Suprapubic skin (tissue), 4 donors: ENCODE measurements at regions not wholly inside any gene's neighbourhood (a gene's known extent, or its start where the extent isn't known, plus 50 kb on each side); places are given as distances from the start of the nearest gene placed in this dataset.

Source experiments
- DNase-seq, 2 donors: peaks; one replicate each; pipeline ENCODE4 v3.0.0-alpha.2; 2019; ENCODE audit warnings: low spot score in 2 of 2
- H3K27ac ChIP-seq: fragments of 200-600 bp; sonication (generic); one replicate; pipeline ENCODE4 v1.5.1; 2019
- H3K27me3 ChIP-seq: fragments of 200-600 bp; sonication (generic); one replicate; pipeline ENCODE4 v1.5.1; 2019
- H3K36me3 ChIP-seq: fragments of 200-600 bp; sonication (generic); one replicate; pipeline ENCODE4 v1.5.1; 2019
- H3K4me1 ChIP-seq: fragments of 200-600 bp; sonication (generic); one replicate; pipeline ENCODE4 v1.5.1; 2019
- H3K4me3 ChIP-seq: fragments of 200-600 bp; sonication (generic); one replicate; pipeline ENCODE4 v1.5.1; 2019; ENCODE audit warnings: mild to moderate bottlenecking
- H3K9me3 ChIP-seq: fragments of 200-600 bp; sonication (generic); one replicate; pipeline ENCODE4 v1.5.1; 2019
- EP300 ChIP-seq: sonication (generic); formaldehyde crosslinking; IDR thresholded peaks from one replicate; pipeline ENCODE4 v1.6.1; 2017; ENCODE audit warnings: antibody characterized with exemption
- POLR2A ChIP-seq, 2 donors: fragments of 450-650 bp; IDR thresholded peaks; one replicate each; pipeline ENCODE4 v1.6.1; 2017; ENCODE audit warnings: antibody characterized with exemption in 2 of 2, mild to moderate bottlenecking in 2 of 2, moderate library complexity in 2 of 2
- POLR2AphosphoS5 ChIP-seq, 3 donors: sonication (generic); formaldehyde crosslinking; IDR thresholded peaks; one replicate each; pipeline ENCODE4 v1.6.1; 2017; ENCODE audit warnings: antibody characterized with exemption in 3 of 3
- WGBS: methylation state at CpG from one replicate; pipeline ENCODE4 v1.1.5; 2018; 5-methylcytosine and 5-hydroxymethylcytosine counted together
- TF ChIP-seq, protein P1 (sequence below), 2 donors: fragments of 200-600 bp in 1 of 2; fragments of 450-650 bp in 1 of 2; sonication (generic) in 1 of 2; IDR thresholded peaks; one replicate each; pipeline ENCODE4 v1.5.1; 2016 to 2019; ENCODE audit warnings: antibody characterized with exemption in 2 of 2, mild to moderate bottlenecking in 1 of 2, moderate library complexity in 1 of 2

DNA sequence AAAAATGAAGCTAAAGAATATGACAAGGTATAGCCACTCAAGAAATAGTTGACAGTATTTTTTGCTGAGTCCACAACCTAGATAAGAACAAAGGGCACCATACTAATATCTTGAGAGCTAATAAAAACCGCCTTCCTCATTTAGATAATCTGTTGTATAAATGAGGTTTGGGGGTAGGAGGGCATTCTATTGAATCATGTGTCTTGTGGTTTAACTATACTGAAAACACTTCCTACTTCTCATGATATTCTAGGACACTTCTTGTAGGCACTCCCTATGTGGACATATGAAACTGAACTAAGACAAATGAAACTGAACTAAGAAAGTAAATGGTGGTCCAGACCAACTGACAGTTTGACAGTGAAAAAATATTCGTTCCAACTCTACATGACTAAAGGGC lies 1268.5 kb upstream of the C9orf72 start:
- Histone ChIP-seq H3K27ac (no peak overlapping the region), H3K4me1 (no peaks in the 10 kb centered on the region), H3K9me3 (peaks cover 3% of the 10 kb centered on the region), H3K4me3 (no peak overlapping the region), H3K27me3 (no peaks in the 10 kb centered on the region), H3K36me3 (no peaks in the 10 kb centered on the region)
- TF ChIP-seq, protein P1, sequence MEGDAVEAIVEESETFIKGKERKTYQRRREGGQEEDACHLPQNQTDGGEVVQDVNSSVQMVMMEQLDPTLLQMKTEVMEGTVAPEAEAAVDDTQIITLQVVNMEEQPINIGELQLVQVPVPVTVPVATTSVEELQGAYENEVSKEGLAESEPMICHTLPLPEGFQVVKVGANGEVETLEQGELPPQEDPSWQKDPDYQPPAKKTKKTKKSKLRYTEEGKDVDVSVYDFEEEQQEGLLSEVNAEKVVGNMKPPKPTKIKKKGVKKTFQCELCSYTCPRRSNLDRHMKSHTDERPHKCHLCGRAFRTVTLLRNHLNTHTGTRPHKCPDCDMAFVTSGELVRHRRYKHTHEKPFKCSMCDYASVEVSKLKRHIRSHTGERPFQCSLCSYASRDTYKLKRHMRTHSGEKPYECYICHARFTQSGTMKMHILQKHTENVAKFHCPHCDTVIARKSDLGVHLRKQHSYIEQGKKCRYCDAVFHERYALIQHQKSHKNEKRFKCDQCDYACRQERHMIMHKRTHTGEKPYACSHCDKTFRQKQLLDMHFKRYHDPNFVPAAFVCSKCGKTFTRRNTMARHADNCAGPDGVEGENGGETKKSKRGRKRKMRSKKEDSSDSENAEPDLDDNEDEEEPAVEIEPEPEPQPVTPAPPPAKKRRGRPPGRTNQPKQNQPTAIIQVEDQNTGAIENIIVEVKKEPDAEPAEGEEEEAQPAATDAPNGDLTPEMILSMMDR (IDR thresholded peaks at IDR 0.05): no peak
- no peak for TF ChIP-seq EP300
- DNase-seq: no peak
- 83% methylated on average over 2 of the region's 2 CpGs for WGBS

DNA sequence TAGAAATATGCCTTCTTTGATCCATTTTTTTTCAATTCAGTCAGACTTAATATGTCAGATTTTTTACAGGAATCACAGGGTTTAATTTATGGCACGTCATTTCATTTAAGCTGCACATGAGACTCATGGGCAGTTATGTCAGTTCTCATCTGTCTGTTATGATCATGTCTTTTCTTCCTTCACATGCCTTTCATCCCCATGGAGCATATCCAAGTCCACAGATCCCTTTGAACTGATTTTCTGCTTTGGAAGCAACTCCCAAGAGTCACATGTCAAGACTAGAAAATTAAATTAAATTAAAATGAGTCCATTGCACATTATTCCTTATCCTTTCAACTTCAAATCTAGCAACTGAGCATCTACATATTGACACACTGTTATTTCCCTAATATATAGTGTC lies 1274.0 kb upstream of the C9orf72 start:
- Histone ChIP-seq H3K9me3 (no peaks in the 10 kb centered on the region), H3K36me3 (no peaks in the 10 kb centered on the region), H3K27me3 (no peaks in the 10 kb centered on the region), H3K27ac (no peak overlapping the region), H3K4me1 (no peaks in the 10 kb centered on the region), H3K4me3 (no peak overlapping the region)
- 56% methylated on average over 1 of the region's 1 CpG for WGBS
- no peak for DNase-seq
- TF ChIP-seq, protein P1 (IDR thresholded peaks at IDR 0.05): no peak
- no peak for TF ChIP-seq EP300
- no peak for TF ChIP-seq POLR2AphosphoS5 (IDR thresholded peaks at IDR 0.05)
- TF ChIP-seq POLR2A (IDR thresholded peaks at IDR 0.05): no peak

DNA sequence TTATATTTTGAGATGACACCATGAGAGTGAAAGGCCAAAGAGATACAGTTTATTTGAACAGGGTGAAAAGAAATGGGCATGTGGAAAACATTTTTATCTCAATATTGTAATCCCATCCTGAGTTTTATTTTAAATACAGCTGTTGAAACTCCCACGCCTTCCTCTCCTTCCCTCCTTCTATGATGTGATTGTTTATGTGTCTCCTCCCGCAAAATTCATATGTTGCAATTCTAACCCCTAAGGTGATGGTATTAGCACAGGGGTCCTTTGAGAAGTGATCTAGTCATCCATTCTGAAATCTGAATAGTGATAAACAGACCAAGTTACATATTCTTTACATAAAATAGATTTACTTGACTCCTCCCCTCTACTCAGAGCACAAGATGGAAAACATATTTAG lies 1275.4 kb upstream of the C9orf72 start:
- H3K36me3 ChIP-seq: no peaks in the 10 kb centered on the region
- no peak overlapping the region for H3K27ac ChIP-seq
- WGBS: 55% methylated on average over 2 of the region's 2 CpGs
- H3K9me3 ChIP-seq: no peaks in the 10 kb centered on the region
- no peak for TF ChIP-seq EP300
- TF ChIP-seq POLR2AphosphoS5 (IDR thresholded peaks at IDR 0.05): no peak
- TF ChIP-seq POLR2A (IDR thresholded peaks at IDR 0.05): no peak
- TF ChIP-seq, protein P1 (IDR thresholded peaks at IDR 0.05): no peak
- no peaks in the 10 kb centered on the region for H3K4me1 ChIP-seq
- H3K27me3 ChIP-seq: no peaks in the 10 kb centered on the region
- DNase-seq: no peak
- H3K4me3 ChIP-seq: no peak overlapping the region

DNA sequence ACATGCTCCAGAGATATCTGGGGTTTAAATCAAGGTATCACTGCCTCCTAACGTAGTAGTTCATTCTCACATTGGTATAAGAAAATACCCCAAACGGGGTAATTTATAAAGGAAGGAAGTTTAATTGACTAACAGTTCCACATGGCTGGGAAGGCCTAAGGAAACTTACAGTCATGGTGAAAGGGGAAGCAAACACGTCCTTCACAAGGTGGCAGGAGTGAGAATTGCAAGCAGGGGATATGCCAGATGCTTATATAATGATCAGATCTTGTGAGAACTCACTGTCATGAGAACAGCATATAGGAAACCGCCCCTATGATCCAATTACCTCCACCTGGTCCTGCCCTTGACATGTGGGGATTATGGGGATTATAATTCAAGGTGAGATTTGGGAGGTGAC lies 1280.2 kb upstream of the C9orf72 start:
- Histone ChIP-seq H3K4me3 (no peak overlapping the region), H3K9me3 (no peaks in the 10 kb centered on the region), H3K27me3 (no peaks in the 10 kb centered on the region), H3K27ac (no peak overlapping the region), H3K4me1 (no peaks in the 10 kb centered on the region), H3K36me3 (no peaks in the 10 kb centered on the region)
- DNase-seq: no peak
- 56% methylated on average over 4 of the region's 4 CpGs for WGBS
- no peak for TF ChIP-seq POLR2AphosphoS5 (IDR thresholded peaks at IDR 0.05)
- TF ChIP-seq EP300: no peak
- TF ChIP-seq, protein P1 (IDR thresholded peaks at IDR 0.05): no peak
- TF ChIP-seq POLR2A (IDR thresholded peaks at IDR 0.05): no peak

DNA sequence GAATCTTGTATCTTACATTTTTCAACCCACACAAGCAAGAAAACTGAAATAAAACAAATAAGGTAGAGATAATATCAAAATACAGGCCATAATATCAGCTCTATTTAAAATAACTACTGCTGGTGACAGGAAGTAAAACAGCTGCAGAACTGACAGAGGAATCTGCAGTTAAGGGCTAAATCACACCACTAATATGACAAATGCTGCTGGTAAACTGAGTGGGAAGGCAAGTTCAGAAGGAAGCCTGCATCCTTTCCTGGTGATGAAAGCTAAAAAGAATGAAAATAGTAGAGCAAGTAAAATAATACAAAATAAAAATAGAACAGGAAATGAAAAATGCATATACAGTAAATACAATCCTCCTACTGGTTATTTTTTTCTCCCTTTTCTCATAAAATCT lies 1293.7 kb upstream of the C9orf72 start:
- H3K27ac ChIP-seq: no peak overlapping the region
- no peaks in the 10 kb centered on the region for H3K4me1 ChIP-seq
- no peak for DNase-seq
- no peak for TF ChIP-seq POLR2A (IDR thresholded peaks at IDR 0.05)
- no peak for TF ChIP-seq EP300
- TF ChIP-seq, protein P1 (IDR thresholded peaks at IDR 0.05): no peak
- TF ChIP-seq POLR2AphosphoS5 (IDR thresholded peaks at IDR 0.05): no peak
- H3K27me3 ChIP-seq: no peaks in the 10 kb centered on the region
- H3K36me3 ChIP-seq: no peaks in the 10 kb centered on the region
- no peak overlapping the region for H3K4me3 ChIP-seq
- H3K9me3 ChIP-seq: no peaks in the 10 kb centered on the region
